CD4-positive, alpha-beta T cell (primary cell): ENCODE measurements at regions not wholly inside any gene's neighbourhood (a gene's known extent, or its start where the extent isn't known, plus 50 kb on each side); places are given as distances from the start of the nearest gene placed in this dataset.

Experiments
- ATAC-seq: fragments of 200-7000 bp; cut with Tn5 transposase; one replicate; pipeline ENCODE4 v1.10.0; 2022; ENCODE audit warnings: mild to moderate bottlenecking; ENCODE audit not compliant: poor library complexity
- CTCF ChIA-PET: fragments of 350-600 bp; sonication (Branson Sonifier 250); formaldehyde crosslinking; loops from one replicate; lab custom pipeline; 2021; ENCODE audit warnings: antibody characterized with exemption, inconsistent platforms; lab: Charles Lee
- POLR2A ChIA-PET: fragments of 350-600 bp; sonication (Branson Sonifier 250); formaldehyde crosslinking; loops from one replicate; lab custom pipeline; 2021; ENCODE audit warnings: antibody characterized with exemption, inconsistent platforms; lab: Charles Lee
- DNase-seq, 14 experiments: peaks; one replicate each; pipeline ENCODE4 v3.0.0-alpha.2; 2013 to 2020; ENCODE audit warnings: mixed read lengths in 2 of 14
- H3K27ac ChIP-seq, 2 donors: one replicate each; pipeline versions ENCODE4 v1.5.1 to v1.7.0; 2013; ENCODE audit warnings: low read length in 2 of 2, low read depth in 1 of 2, mild to moderate bottlenecking in 1 of 2
- H3K27me3 ChIP-seq, 2 experiments: 1 replicate in 1 of 2; 2 replicates in 1 of 2; pipeline versions ENCODE4 v1.6.1 to v1.7.0; 2013; ENCODE audit warnings: low read length in 2 of 2, control low read depth in 1 of 2, mild to moderate bottlenecking in 1 of 2, moderate library complexity in 1 of 2; ENCODE audit not compliant: insufficient read depth in 2 of 2, control insufficient read depth in 1 of 2
- H3K36me3 ChIP-seq: one replicate; pipeline ENCODE4 v1.6.1; 2013; ENCODE audit warnings: low read length, control low read depth; ENCODE audit not compliant: insufficient read depth
- H3K4me1 ChIP-seq: one replicate; pipeline ENCODE4 v1.6.1; 2013; ENCODE audit warnings: low read length, control low read depth; ENCODE audit not compliant: insufficient read depth
- H3K4me3 ChIP-seq: one replicate; pipeline ENCODE4 v1.5.1; 2013; ENCODE audit warnings: mild to moderate bottlenecking, low read length, moderate library complexity
- H3K9me3 ChIP-seq, 2 experiments: 1 replicate in 1 of 2; 2 replicates in 1 of 2; pipeline versions ENCODE4 v1.6.1 to v1.7.0; 2013; ENCODE audit warnings: low read length in 2 of 2, mild to moderate bottlenecking in 2 of 2, control low read depth in 1 of 2, moderate library complexity in 1 of 2; ENCODE audit not compliant: control insufficient read depth in 1 of 2, insufficient read depth in 1 of 2
- H3K27ac Mint-ChIP-seq: one replicate; pipeline ENCODE4 v1.8.0; 2020; ENCODE audit warnings: mixed read lengths
- H3K27me3 Mint-ChIP-seq: one replicate; pipeline ENCODE4 v1.8.0; 2021; ENCODE audit warnings: mixed read lengths
- H3K36me3 Mint-ChIP-seq: one replicate; pipeline ENCODE4 v1.8.0; 2021; ENCODE audit warnings: low read depth, mixed read lengths
- H3K4me1 Mint-ChIP-seq: one replicate; pipeline ENCODE4 v1.8.0; 2021; ENCODE audit warnings: low read depth, mixed read lengths
- H3K4me3 Mint-ChIP-seq: one replicate; pipeline ENCODE4 v1.8.0; 2020; ENCODE audit warnings: mild to moderate bottlenecking, mixed read lengths
- H3K9me3 Mint-ChIP-seq: one replicate; pipeline ENCODE4 v1.8.0; 2020; ENCODE audit warnings: mixed read lengths
- intact Hi-C, 2 experiments: fragments of 100-400 bp; cut with DNase I in 1 of 2; cut with micrococcal nuclease in 1 of 2; formaldehyde crosslinking; loops; one replicate each; pipeline versions ENCODE4 v1.15.1 to v1.9.0; 2023 to 2025; cut with DNase I, micrococcal nuclease
- TF ChIP-seq, protein P1 (sequence below): fragments of 200-600 bp; IDR thresholded peaks from one replicate; pipeline ENCODE4 v1.8.0; 2022; ENCODE audit warnings: antibody characterized with exemption, mild to moderate bottlenecking

DNA sequence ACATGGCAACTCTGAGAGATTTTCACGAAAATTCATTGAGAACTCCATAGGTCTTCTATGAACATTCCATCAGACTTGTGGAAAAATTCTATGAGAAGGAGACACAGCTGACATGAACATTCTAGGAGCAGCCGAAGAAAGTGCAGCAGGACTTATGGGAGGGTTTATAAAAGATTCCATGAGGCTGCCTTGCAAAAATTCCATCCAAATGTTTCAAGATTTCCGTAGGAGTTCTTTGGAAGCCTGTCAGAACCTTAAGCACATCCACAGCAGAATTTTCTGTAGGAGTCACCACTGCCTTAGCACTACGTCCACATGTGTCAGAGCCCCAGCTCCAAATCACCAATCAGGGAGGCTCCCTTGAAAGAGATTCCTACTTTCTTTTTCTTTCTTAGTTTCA is 67.0 kb upstream of the MSX1 start:
- no peak overlapping the region for H3K4me3 Mint-ChIP-seq
- CTCF ChIA-PET = no interaction called here
- TF ChIP-seq, protein P1, sequence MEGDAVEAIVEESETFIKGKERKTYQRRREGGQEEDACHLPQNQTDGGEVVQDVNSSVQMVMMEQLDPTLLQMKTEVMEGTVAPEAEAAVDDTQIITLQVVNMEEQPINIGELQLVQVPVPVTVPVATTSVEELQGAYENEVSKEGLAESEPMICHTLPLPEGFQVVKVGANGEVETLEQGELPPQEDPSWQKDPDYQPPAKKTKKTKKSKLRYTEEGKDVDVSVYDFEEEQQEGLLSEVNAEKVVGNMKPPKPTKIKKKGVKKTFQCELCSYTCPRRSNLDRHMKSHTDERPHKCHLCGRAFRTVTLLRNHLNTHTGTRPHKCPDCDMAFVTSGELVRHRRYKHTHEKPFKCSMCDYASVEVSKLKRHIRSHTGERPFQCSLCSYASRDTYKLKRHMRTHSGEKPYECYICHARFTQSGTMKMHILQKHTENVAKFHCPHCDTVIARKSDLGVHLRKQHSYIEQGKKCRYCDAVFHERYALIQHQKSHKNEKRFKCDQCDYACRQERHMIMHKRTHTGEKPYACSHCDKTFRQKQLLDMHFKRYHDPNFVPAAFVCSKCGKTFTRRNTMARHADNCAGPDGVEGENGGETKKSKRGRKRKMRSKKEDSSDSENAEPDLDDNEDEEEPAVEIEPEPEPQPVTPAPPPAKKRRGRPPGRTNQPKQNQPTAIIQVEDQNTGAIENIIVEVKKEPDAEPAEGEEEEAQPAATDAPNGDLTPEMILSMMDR = no peak
- peaks cover 19 to 27% of the 10 kb centered on the region in 2 experiments for H3K9me3 ChIP-seq
- H3K4me1 ChIP-seq = no peaks in the 10 kb centered on the region
- H3K4me3 ChIP-seq = no peak overlapping the region
- no peaks in the 10 kb centered on the region for H3K36me3 ChIP-seq
- POLR2A ChIA-PET = no interaction called here
- no peaks in the 10 kb centered on the region for H3K36me3 Mint-ChIP-seq
- no peak for ATAC-seq
- peaks cover 23% of the 10 kb centered on the region for H3K9me3 Mint-ChIP-seq
- H3K27me3 Mint-ChIP-seq = peaks cover 18% of the 10 kb centered on the region
- H3K27ac ChIP-seq = no peak overlapping the region
- no peak overlapping the region for H3K27ac Mint-ChIP-seq
- no peaks in the 10 kb centered on the region for H3K4me1 Mint-ChIP-seq
- DNase-seq = no peak
- intact Hi-C loops = no loop called here
- H3K27me3 ChIP-seq = no peaks in the 10 kb centered on the region

DNA sequence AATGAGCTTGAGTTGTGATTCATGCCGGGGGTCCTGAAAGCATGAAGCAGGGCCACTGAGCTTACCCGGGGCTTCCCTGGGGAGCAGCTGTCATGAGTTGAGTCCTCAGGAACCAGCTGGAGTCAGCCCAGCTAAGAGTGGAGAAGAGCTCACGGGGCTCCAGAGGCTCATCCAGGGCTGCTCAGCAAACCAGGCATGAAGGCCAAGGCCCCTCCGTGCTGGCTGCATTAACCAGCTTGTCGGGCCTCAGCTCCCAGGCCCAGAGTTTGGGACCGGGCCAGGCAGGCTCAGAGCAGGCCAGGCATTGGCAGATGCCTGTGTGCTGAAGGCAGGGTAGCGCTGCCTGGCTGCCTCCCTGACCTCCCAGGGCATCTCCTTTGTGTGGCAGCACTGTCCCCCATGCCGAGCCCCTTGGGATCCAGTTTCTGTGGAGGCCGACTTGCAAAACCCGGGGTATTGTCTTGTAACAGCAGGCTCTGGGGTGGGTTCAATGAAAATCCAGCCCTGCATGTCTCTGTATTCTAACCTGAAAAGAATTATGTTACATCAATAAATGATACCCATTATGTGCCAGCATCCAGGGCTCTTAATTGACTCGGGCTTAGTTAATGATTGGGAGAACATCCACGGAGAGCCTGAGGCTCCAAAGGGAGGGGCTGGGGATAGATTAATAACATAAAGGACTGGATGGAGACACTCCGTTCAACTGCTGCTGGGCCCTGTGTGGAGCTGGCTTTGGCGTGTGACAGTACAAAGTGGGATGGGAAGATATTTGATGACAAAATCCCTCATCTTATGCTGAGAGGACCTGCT is 68.0 kb upstream of the MSX1 start:
- no peak overlapping the region for H3K27ac Mint-ChIP-seq

DNA sequence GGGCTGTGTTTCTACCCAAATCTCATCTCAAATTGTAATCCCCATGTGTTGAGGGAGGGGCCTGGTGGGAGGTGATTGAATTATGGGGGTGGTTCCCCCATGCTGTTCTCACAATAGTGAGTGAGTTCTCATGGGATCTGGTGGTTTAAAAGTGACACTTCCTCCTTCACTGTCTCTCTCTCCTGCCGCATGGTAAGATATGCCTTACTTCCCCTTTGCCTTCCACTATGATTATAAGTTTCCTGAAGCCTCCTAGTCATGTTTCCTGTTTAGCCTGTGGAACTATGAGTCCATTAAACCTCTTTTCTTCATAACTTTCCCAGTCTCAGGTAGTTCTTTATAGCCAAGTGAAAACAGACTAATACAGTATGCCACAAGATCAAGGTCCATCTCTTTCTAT is 70.0 kb upstream of the MSX1 start:
- no peaks in the 10 kb centered on the region for H3K4me1 Mint-ChIP-seq
- POLR2A ChIA-PET = no interaction called here

More for the DNA sequence above, 68.0 kb upstream of the MSX1 start:
- Histone ChIP-seq H3K4me1 (no peaks in the 10 kb centered on the region), H3K27me3 (no peaks in the 10 kb centered on the region), H3K4me3 (no peak overlapping the region), H3K36me3 (no peaks in the 10 kb centered on the region), H3K9me3 (peaks cover 15 to 27% of the 10 kb centered on the region in 2 experiments), H3K27ac (no peak overlapping the region)
- CTCF ChIA-PET = no interaction called here
- Mint-ChIP-seq H3K9me3 (peaks cover 20% of the 10 kb centered on the region), H3K4me1 (no peaks in the 10 kb centered on the region), H3K27me3 (peaks cover 13% of the 10 kb centered on the region), H3K36me3 (no peaks in the 10 kb centered on the region), H3K4me3 (no peak overlapping the region)
- ATAC-seq (no peak), DNase-seq (no peak)
- POLR2A ChIA-PET = no interaction called here
- intact Hi-C loops = no loop called here
- TF ChIP-seq, protein P1 = no peak

More for the DNA sequence above, 70.0 kb upstream of the MSX1 start:
- TF ChIP-seq, protein P1 = no peak
- CTCF ChIA-PET = no interaction called here
- no peak overlapping the region for H3K4me3 Mint-ChIP-seq
- H3K27me3 ChIP-seq = no peaks in the 10 kb centered on the region
- peaks cover 14 to 27% of the 10 kb centered on the region in 2 experiments for H3K9me3 ChIP-seq
- DNase-seq = no peak
- H3K36me3 ChIP-seq = no peaks in the 10 kb centered on the region
- H3K27me3 Mint-ChIP-seq = peaks cover 4% of the 10 kb centered on the region
- H3K9me3 Mint-ChIP-seq = peaks cover 19% of the 10 kb centered on the region
- no peak overlapping the region for H3K27ac ChIP-seq
- intact Hi-C loops = no loop called here
- H3K4me3 ChIP-seq = no peak overlapping the region
- H3K36me3 Mint-ChIP-seq = no peaks in the 10 kb centered on the region
- H3K27ac Mint-ChIP-seq = no peak overlapping the region
- H3K4me1 ChIP-seq = no peaks in the 10 kb centered on the region
- ATAC-seq = no peak
